ENCODE measurements at regions not wholly inside any gene's neighbourhood (a gene's known extent, or its start where the extent isn't known, plus 50 kb on each side); places are given as distances from the start of the nearest gene placed in this dataset.

- TF ChIP-seq, protein P1, sequence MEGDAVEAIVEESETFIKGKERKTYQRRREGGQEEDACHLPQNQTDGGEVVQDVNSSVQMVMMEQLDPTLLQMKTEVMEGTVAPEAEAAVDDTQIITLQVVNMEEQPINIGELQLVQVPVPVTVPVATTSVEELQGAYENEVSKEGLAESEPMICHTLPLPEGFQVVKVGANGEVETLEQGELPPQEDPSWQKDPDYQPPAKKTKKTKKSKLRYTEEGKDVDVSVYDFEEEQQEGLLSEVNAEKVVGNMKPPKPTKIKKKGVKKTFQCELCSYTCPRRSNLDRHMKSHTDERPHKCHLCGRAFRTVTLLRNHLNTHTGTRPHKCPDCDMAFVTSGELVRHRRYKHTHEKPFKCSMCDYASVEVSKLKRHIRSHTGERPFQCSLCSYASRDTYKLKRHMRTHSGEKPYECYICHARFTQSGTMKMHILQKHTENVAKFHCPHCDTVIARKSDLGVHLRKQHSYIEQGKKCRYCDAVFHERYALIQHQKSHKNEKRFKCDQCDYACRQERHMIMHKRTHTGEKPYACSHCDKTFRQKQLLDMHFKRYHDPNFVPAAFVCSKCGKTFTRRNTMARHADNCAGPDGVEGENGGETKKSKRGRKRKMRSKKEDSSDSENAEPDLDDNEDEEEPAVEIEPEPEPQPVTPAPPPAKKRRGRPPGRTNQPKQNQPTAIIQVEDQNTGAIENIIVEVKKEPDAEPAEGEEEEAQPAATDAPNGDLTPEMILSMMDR (IDR thresholded peaks at IDR 0.05) = no peak
- no peak for TF ChIP-seq ZFX (IDR thresholded peaks at IDR 0.05; ENCODE audit: borderline replicate concordance)
Observed at GRCh38 chr9:111158363-111158762, 120.1 kb upstream of the LPAR1 start.
